Large intestine (tissue), 3 donors: ENCODE measurements at regions not wholly inside any gene's neighbourhood (a gene's known extent, or its start where the extent isn't known, plus 50 kb on each side); places are given as distances from the start of the nearest gene placed in this dataset.
"Not testable (repeated sequence)": the region's sequence is repeated elsewhere in the genome, so short reads cannot be mapped to it uniquely, and the experiment has no call there.

Source experiments
- DNase-seq, 2 donors: peaks; one replicate each; pipeline versions ENCODE4 v3.0.0 to v3.0.0-alpha.2; 2013
- H3K27ac ChIP-seq: one replicate; pipeline ENCODE4 v1.5.1; 2013; ENCODE audit warnings: low read length
- H3K27me3 ChIP-seq: 2 replicates; pipeline ENCODE4 v1.6.1; 2013; ENCODE audit warnings: low read length; ENCODE audit not compliant: control insufficient read depth, insufficient read depth
- H3K36me3 ChIP-seq: 2 replicates; pipeline ENCODE4 v1.6.1; 2013; ENCODE audit warnings: low read length; ENCODE audit not compliant: control insufficient read depth, insufficient read depth
- H3K4me1 ChIP-seq: one replicate; pipeline ENCODE4 v1.6.1; 2013; ENCODE audit warnings: low read length; ENCODE audit not compliant: control insufficient read depth, insufficient read depth
- H3K4me3 ChIP-seq: one replicate; pipeline ENCODE4 v1.5.1; 2013; ENCODE audit warnings: low read length
- H3K9me3 ChIP-seq: one replicate; pipeline ENCODE4 v1.6.1; 2013; ENCODE audit warnings: mild to moderate bottlenecking, low read depth, low read length, moderate library complexity; ENCODE audit not compliant: control insufficient read depth
- WGBS: methylation state at CpG from one replicate; pipeline ENCODE4 v1.1.5; 2013; ENCODE audit warnings: low lambda C conversion rate; ENCODE audit not compliant: insufficient coverage; 5-methylcytosine and 5-hydroxymethylcytosine counted together

GRCh38 chr16:11417487-11417886 lies 72.2 kb downstream of the RMI2 start:
- H3K27me3 ChIP-seq = no peaks in the 10 kb centered on the region
- no peaks in the 10 kb centered on the region for H3K9me3 ChIP-seq
- WGBS = no CpG with 5 or more reads among the region's 10 CpGs

GRCh38 chr16:11418506-11418905 lies 73.2 kb downstream of the RMI2 start:
- no peaks in the 10 kb centered on the region for H3K27me3 ChIP-seq
- H3K4me3 ChIP-seq = no peak overlapping the region
- DNase-seq = no peak
- H3K36me3 ChIP-seq = no peaks in the 10 kb centered on the region
- no peaks in the 10 kb centered on the region for H3K4me1 ChIP-seq
- no peak overlapping the region for H3K27ac ChIP-seq
- no peaks in the 10 kb centered on the region for H3K9me3 ChIP-seq
- WGBS = no CpG with 5 or more reads among the region's 4 CpGs

More at GRCh38 chr16:11417487-11417886, 72.2 kb downstream of the RMI2 start:
- no peaks in the 10 kb centered on the region for H3K4me1 ChIP-seq
- DNase-seq = no peak
- no peak overlapping the region for H3K4me3 ChIP-seq
- H3K36me3 ChIP-seq = no peaks in the 10 kb centered on the region
- no peak overlapping the region for H3K27ac ChIP-seq

- H3K9me3 ChIP-seq, H3K4me3 ChIP-seq, H3K4me1 ChIP-seq, H3K36me3 ChIP-seq, DNase-seq, H3K27ac ChIP-seq, H3K27me3 ChIP-seq: not testable (repeated sequence)
- WGBS = no CpG with 5 or more reads among the region's 4 CpGs
Observed at GRCh38 chr16:11420067-11420466, 74.8 kb downstream of the RMI2 start.

- Histone ChIP-seq H3K9me3 (no peaks in the 10 kb centered on the region), H3K4me1 (no peaks in the 10 kb centered on the region), H3K27ac (no peak overlapping the region), H3K36me3 (no peaks in the 10 kb centered on the region), H3K4me3 (no peak overlapping the region), H3K27me3 (no peaks in the 10 kb centered on the region)
- WGBS = no CpG with 5 or more reads among the region's 3 CpGs
- no peak for DNase-seq
Observed at GRCh38 chr16:11420895-11421294, 75.6 kb downstream of the RMI2 start.

DNA sequence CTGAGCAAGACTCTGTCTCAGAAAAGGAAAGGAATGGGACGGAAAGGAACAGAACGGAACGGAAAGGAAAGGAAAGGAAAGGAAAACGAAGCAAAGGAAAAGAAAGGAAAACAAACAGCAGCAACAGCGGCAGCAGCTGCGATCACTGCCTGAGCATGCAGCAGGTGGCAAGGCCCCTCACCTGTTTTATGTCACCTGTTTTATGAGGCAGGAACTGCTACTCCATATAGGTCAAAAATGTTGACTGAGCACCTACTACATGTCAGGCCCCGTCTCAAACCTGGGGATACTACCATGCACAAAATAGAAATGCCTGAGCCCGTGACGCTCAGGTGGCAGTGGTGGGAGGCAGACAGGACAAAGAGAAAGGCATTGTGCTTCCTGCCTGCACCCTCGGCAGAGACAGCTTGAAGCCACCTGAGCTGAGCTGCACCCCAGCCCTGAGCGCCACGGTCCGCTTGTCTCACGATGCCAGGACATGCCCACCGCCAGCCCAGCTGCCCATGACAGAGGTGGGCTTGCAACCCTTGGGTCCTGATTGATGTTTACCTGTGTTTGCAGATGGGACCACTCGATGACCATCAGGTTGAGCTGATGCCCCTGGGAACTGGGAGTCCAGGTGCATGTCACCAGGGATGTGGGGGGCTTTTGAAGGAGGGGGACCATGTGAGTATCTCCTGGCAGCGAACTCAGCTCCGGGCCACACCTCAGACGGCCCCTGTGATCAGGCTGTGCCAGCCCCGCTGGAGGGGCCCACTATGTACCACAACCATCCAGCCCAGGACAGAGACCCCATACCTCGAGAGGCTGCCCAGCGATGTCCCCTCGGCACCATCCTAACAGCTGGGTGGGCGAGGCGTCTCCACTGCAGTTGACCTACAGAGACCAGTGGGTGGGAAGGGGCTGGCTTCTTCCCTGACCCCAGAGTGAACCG lies 77.4 kb downstream of the RMI2 start:
- H3K4me1 ChIP-seq = no peaks in the 10 kb centered on the region
- no peaks in the 10 kb centered on the region for H3K9me3 ChIP-seq
- no peaks in the 10 kb centered on the region for H3K36me3 ChIP-seq
- no peak overlapping the region for H3K27ac ChIP-seq
- no peak for DNase-seq
- no peak overlapping the region for H3K4me3 ChIP-seq
- 85% methylated on average over 5 of the region's 26 CpGs for WGBS
- no peaks in the 10 kb centered on the region for H3K27me3 ChIP-seq

DNA sequence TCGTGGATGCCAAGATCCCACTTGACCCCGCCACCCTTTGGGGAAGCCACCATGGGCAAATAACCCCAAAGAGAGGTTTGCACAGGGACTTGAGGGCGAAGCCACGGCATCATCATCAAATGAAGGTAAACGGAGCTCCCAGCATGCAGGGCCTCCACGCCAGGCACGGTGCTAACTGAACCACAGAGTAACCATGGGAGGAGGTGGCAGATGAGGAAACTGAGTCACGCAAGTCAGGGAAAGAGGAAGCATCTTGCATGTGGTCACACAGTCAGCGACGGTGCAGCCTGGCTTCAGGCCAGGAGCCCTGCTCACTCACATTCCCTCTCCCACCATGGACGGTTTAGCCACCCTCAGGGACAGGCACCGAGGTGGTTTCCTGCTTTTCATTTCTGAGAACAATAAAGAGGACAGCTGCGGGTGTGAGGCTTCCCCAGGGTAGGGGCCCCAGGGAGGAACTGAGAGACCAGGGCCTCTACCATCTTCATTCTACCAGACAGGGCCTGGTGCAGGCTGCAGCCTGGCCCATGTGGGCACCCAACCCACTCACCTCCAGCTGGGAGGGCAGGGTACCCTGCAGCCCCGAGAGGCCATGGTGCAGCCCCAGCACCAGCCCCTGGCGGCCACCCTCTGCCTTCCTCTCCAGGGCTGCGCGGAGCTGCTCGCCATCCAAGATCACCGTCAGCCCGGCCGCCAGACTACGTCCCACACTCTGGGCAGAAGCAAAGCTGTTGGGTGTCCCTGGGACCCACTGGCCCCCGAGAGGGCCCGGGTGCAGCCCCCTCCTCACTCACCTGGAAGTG lies 78.3 kb downstream of the RMI2 start:
- Histone ChIP-seq H3K27ac (no peak overlapping the region), H3K4me3 (no peak overlapping the region), H3K9me3 (no peaks in the 10 kb centered on the region), H3K27me3 (no peaks in the 10 kb centered on the region), H3K4me1 (no peaks in the 10 kb centered on the region), H3K36me3 (no peaks in the 10 kb centered on the region)
- WGBS = no CpG with 5 or more reads among the region's 24 CpGs
- DNase-seq = no peak

GRCh38 chr16:11424118-11424460 lies 78.8 kb downstream of the RMI2 start:
- no peak overlapping the region for H3K4me3 ChIP-seq
- no peaks in the 10 kb centered on the region for H3K27me3 ChIP-seq
- H3K36me3 ChIP-seq = no peaks in the 10 kb centered on the region
- no peaks in the 10 kb centered on the region for H3K4me1 ChIP-seq
- no peaks in the 10 kb centered on the region for H3K9me3 ChIP-seq
- no CpG with 5 or more reads among the region's 15 CpGs for WGBS
- DNase-seq = no peak
- no peak overlapping the region for H3K27ac ChIP-seq

DNA sequence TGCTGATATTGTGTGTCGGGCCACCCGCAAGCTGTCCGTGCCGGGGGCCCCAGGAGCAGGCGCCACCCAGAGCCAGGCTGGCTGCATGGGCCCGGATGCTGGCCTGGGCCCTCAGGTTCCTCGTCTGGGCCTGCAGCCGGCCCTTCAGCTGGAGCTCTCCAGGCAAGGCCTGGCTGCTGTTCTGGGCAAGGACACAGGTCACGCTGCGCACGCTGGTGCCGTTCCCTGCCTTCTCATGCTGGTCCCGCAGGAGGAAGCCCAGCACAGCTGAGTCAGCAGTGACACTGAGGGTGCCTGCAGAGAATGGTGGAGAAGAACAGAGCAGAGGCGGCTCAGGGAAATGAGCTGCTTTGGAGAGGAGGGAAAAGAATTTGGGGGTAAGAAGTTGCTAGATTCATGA lies 79.9 kb downstream of the RMI2 start:
- H3K27ac ChIP-seq = no peak overlapping the region
- DNase-seq = no peak
- H3K36me3 ChIP-seq = no peaks in the 10 kb centered on the region
- 100% methylated on average over 1 of the region's 14 CpGs for WGBS
- H3K4me3 ChIP-seq = no peak overlapping the region
- no peaks in the 10 kb centered on the region for H3K27me3 ChIP-seq
- H3K9me3 ChIP-seq = no peaks in the 10 kb centered on the region
- H3K4me1 ChIP-seq = no peaks in the 10 kb centered on the region

DNA sequence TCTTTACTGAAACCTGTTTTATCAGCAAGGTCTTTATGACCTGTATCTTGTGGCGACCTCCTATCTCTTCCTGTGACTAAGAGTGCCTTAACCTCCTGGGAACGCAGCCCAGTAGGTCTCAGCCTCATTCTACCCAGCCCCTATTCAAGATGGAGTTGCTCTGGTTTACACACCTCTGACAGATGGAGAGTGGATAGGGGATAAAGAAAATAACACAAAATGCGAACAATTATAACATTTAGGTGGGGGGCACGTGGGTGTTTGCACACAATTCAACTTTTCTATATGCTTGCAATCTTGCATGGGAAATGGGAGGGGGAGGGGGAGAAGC lies 83.3 kb downstream of the RMI2 start:
- Histone ChIP-seq H3K4me3 (no peak overlapping the region), H3K27me3 (no peaks in the 10 kb centered on the region)

DNA sequence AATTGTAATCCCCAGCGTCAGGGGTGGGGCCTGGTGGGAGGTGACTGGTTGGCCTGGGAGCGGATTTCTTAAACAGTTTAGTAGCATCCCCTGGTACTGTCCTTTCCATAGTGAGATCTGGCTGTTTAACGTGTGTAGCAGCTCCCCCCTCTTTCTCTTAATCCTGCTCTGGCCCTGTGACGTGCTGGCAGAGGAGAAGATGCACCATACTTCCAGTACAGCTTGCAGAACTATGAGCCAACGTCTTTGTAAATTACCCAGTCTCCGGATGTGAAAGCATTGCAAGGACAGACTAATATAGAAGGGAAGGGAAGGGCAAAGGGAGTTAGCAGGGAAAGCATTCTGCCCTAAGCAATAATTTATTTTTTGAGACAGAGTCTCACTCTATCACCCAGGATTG lies 83.9 kb downstream of the RMI2 start:
- no peaks in the 10 kb centered on the region for H3K4me1 ChIP-seq
- no peaks in the 10 kb centered on the region for H3K9me3 ChIP-seq
- H3K27ac ChIP-seq = no peak overlapping the region
- no peaks in the 10 kb centered on the region for H3K27me3 ChIP-seq
- no peak for DNase-seq
- no peaks in the 10 kb centered on the region for H3K36me3 ChIP-seq
- H3K4me3 ChIP-seq = no peak overlapping the region
- no CpG with 5 or more reads among the region's 6 CpGs for WGBS

More for the DNA sequence above, 83.3 kb downstream of the RMI2 start:
- no CpG with 5 or more reads among the region's 4 CpGs for WGBS
- no peak for DNase-seq
- no peaks in the 10 kb centered on the region for H3K9me3 ChIP-seq
- H3K27ac ChIP-seq = no peak overlapping the region
- H3K4me1 ChIP-seq = no peaks in the 10 kb centered on the region
- H3K36me3 ChIP-seq = no peaks in the 10 kb centered on the region
